Stimulated activated CD4-positive, alpha-beta T cell treated with anti-CD3 and anti-CD28 coated beads, Interleukin-15, amount 100 ng/mL, for 24 hours (primary cell): ENCODE measurements at regions not wholly inside any gene's neighbourhood (a gene's known extent, or its start where the extent isn't known, plus 50 kb on each side); places are given as distances from the start of the nearest gene placed in this dataset.
"Not testable (repeated sequence)": the region's sequence is repeated elsewhere in the genome, so short reads cannot be mapped to it uniquely, and the experiment has no call there.

Experiments used
- DNase-seq: peaks from one replicate; pipeline ENCODE4 v3.0.0-alpha.2; 2020

GRCh38 chr12:118537481-118537917, 161.1 kb downstream of the SUDS3 start:
- no peak for DNase-seq

- no peak for DNase-seq
Observed at GRCh38 chr12:118541071-118541470, 164.7 kb downstream of the SUDS3 start.

- no peak for DNase-seq
Observed at GRCh38 chr12:118541934-118542333, 165.6 kb downstream of the SUDS3 start.

- DNase-seq, result no peak
Observed at GRCh38 chr12:118543651-118544050, 167.3 kb downstream of the SUDS3 start.

GRCh38 chr12:118544569-118544968, 168.2 kb downstream of the SUDS3 start:
- DNase-seq, result no peak

- not testable (repeated sequence) for DNase-seq
Observed at GRCh38 chr12:118547606-118548005, 171.3 kb downstream of the SUDS3 start.

- no peak for DNase-seq
Observed at GRCh38 chr12:118548887-118549509, 172.6 kb downstream of the SUDS3 start.

- DNase-seq, result no peak
Observed at GRCh38 chr12:118549510-118549980, 173.2 kb downstream of the SUDS3 start.

GRCh38 chr12:118553856-118554504, 177.6 kb downstream of the SUDS3 start:
- DNase-seq, result no peak

- no peak for DNase-seq
Observed at GRCh38 chr12:118558941-118559340, 182.6 kb downstream of the SUDS3 start.

- no peak for DNase-seq
Observed at GRCh38 chr12:118560733-118561132, 184.4 kb downstream of the SUDS3 start.

GRCh38 chr12:118571730-118572129, 195.4 kb downstream of the SUDS3 start:
- no peak for DNase-seq

- DNase-seq, result no peak
Observed at GRCh38 chr12:118574288-118574687, 197.9 kb downstream of the SUDS3 start.

- DNase-seq, result no peak
Observed at GRCh38 chr12:118575730-118576129, 199.4 kb downstream of the SUDS3 start.

GRCh38 chr12:118581371-118581770, 205.0 kb downstream of the SUDS3 start:
- no peak for DNase-seq

GRCh38 chr12:118582863-118583262, 206.5 kb downstream of the SUDS3 start:
- DNase-seq, result no peak

GRCh38 chr12:118586433-118586832, 210.1 kb downstream of the SUDS3 start:
- DNase-seq, result no peak

GRCh38 chr12:118589162-118589561, 212.8 kb downstream of the SUDS3 start:
- no peak for DNase-seq

- DNase-seq, result no peak
Observed at GRCh38 chr12:118590406-118591150, 214.2 kb downstream of the SUDS3 start.

- no peak for DNase-seq
Observed at GRCh38 chr12:118603610-118604361, 227.4 kb downstream of the SUDS3 start.

GRCh38 chr12:118606690-118607089, 230.3 kb downstream of the SUDS3 start:
- no peak for DNase-seq

- DNase-seq, result no peak
Observed at GRCh38 chr12:118607831-118608230, 231.5 kb downstream of the SUDS3 start.

- no peak for DNase-seq
Observed at GRCh38 chr12:118608770-118609344, 232.5 kb downstream of the SUDS3 start.
